ENCODE measurements at regions not wholly inside any gene's neighbourhood (a gene's known extent, or its start where the extent isn't known, plus 50 kb on each side); places are given as distances from the start of the nearest gene placed in this dataset.

DNA sequence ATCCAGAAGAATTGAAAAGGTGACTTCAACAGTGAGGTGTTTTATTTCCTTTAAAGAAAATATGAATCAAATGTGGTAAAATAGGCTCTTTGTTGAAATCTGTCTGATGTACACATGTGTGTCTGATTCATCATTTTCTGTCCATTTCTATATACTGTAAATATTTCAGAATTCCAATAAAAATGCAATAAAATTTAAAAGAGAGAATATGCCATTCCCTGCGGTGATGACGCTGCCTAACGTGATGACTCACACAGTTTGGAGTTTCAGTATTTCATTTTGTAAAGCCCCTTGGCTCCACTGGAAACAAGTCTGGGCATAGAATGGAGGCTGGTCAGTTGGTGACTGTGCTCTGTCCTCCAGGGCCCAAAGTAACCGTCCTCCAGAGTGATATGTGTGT is 482.5 kb upstream of the CDH5 start:
- no peak for DNase-seq
- Histone ChIP-seq H4K20me1 (ENCODE audit: insufficient read depth, low read depth, low read length) (no peaks in the 10 kb centered on the region), H3K27me3 (ENCODE audit: low read length) (no peaks in the 10 kb centered on the region), H2AFZ (ENCODE audit: low read length) (no peak overlapping the region), H3K9me2 (replicated peaks; ENCODE audit: insufficient read depth, low read length) (no peaks in the 10 kb centered on the region), H3K27ac (ENCODE audit: low read length) (no peak overlapping the region), H3K4me3 (ENCODE audit: low read length) (no peak overlapping the region), H3K4me1 (ENCODE audit: low read length) (no peaks in the 10 kb centered on the region), H3K9me3 (ENCODE audit: low read length) (no peaks in the 10 kb centered on the region), H3K36me3 (ENCODE audit: insufficient read depth, low read length) (no peaks in the 10 kb centered on the region), H3K79me2 (ENCODE audit: low read length) (no peaks in the 10 kb centered on the region), H3K4me2 (ENCODE audit: low read depth, low read length, poor library complexity, severe bottlenecking) (no peak overlapping the region), H3K9ac (ENCODE audit: low read length) (no peak overlapping the region)

GRCh38 chr16:65878347-65878746 is 488.1 kb upstream of the CDH5 start:
- Histone ChIP-seq H3K9ac (ENCODE audit: low read length) (no peak overlapping the region), H3K4me3 (ENCODE audit: low read length) (no peak overlapping the region), H2AFZ (ENCODE audit: low read length) (no peak overlapping the region), H3K79me2 (ENCODE audit: low read length) (no peaks in the 10 kb centered on the region), H3K27me3 (ENCODE audit: low read length) (no peaks in the 10 kb centered on the region), H3K9me2 (replicated peaks; ENCODE audit: insufficient read depth, low read length) (no peaks in the 10 kb centered on the region), H3K4me2 (ENCODE audit: low read depth, low read length, poor library complexity, severe bottlenecking) (no peak overlapping the region), H3K36me3 (ENCODE audit: insufficient read depth, low read length) (no peaks in the 10 kb centered on the region), H4K20me1 (ENCODE audit: insufficient read depth, low read depth, low read length) (no peaks in the 10 kb centered on the region), H3K9me3 (ENCODE audit: low read length) (no peaks in the 10 kb centered on the region), H3K27ac (ENCODE audit: low read length) (no peak overlapping the region), H3K4me1 (ENCODE audit: low read length) (no peaks in the 10 kb centered on the region)
- no peak for DNase-seq

DNA sequence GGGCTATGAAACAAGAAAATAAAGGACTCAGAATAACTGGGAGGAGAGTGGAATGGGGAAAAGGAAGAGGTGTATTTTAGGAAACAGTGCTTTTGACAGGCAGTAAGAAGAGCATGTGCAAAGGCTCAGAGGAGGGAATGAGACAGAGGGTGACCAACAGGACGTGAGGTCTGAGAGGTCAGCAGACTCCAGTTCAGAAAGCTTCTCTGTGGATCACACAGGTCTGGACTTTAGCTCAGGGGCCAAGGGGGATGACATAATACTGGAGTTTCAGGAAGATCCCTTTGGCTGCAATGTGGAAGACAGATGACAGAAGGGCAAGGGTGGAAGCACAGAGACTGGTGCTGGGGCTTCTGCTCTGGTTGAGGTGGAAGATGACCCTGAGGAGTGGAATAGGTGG is 489.9 kb upstream of the CDH5 start:
- no peaks in the 10 kb centered on the region for H3K79me2 ChIP-seq (ENCODE audit: low read length)
- H3K27ac ChIP-seq (ENCODE audit: low read length) = no peak overlapping the region
- no peaks in the 10 kb centered on the region for H4K20me1 ChIP-seq (ENCODE audit: insufficient read depth, low read depth, low read length)
- no peaks in the 10 kb centered on the region for H3K4me1 ChIP-seq (ENCODE audit: low read length)
- H3K36me3 ChIP-seq (ENCODE audit: insufficient read depth, low read length) = no peaks in the 10 kb centered on the region
- H3K9me3 ChIP-seq (ENCODE audit: low read length) = no peaks in the 10 kb centered on the region
- H3K27me3 ChIP-seq (ENCODE audit: low read length) = no peaks in the 10 kb centered on the region
- DNase-seq = no peak
- H3K9me2 ChIP-seq (replicated peaks; ENCODE audit: insufficient read depth, low read length) = no peaks in the 10 kb centered on the region
- no peak overlapping the region for H3K9ac ChIP-seq (ENCODE audit: low read length)
- no peak overlapping the region for H2AFZ ChIP-seq (ENCODE audit: low read length)
- no peak overlapping the region for H3K4me2 ChIP-seq (ENCODE audit: low read depth, low read length, poor library complexity, severe bottlenecking)
- no peak overlapping the region for H3K4me3 ChIP-seq (ENCODE audit: low read length)

- Histone ChIP-seq H4K20me1 (ENCODE audit: insufficient read depth, low read depth, low read length) (no peaks in the 10 kb centered on the region), H3K9ac (ENCODE audit: low read length) (no peak overlapping the region), H3K27ac (ENCODE audit: low read length) (no peak overlapping the region), H3K27me3 (ENCODE audit: low read length) (no peaks in the 10 kb centered on the region), H3K4me1 (ENCODE audit: low read length) (no peaks in the 10 kb centered on the region), H3K79me2 (ENCODE audit: low read length) (no peaks in the 10 kb centered on the region), H3K9me2 (replicated peaks; ENCODE audit: insufficient read depth, low read length) (no peaks in the 10 kb centered on the region), H3K4me2 (ENCODE audit: low read depth, low read length, poor library complexity, severe bottlenecking) (no peak overlapping the region), H3K9me3 (ENCODE audit: low read length) (no peaks in the 10 kb centered on the region), H3K4me3 (ENCODE audit: low read length) (no peak overlapping the region), H2AFZ (ENCODE audit: low read length) (no peak overlapping the region), H3K36me3 (ENCODE audit: insufficient read depth, low read length) (no peaks in the 10 kb centered on the region)
- DNase-seq = no peak
Observed at GRCh38 chr16:65876056-65876408, 490.5 kb upstream of the CDH5 start.

- no peak for DNase-seq
- Histone ChIP-seq H3K27ac (ENCODE audit: low read length) (no peak overlapping the region), H2AFZ (ENCODE audit: low read length) (no peak overlapping the region), H3K9ac (ENCODE audit: low read length) (no peak overlapping the region), H3K27me3 (ENCODE audit: low read length) (no peaks in the 10 kb centered on the region), H3K4me2 (ENCODE audit: low read depth, low read length, poor library complexity, severe bottlenecking) (no peak overlapping the region), H3K9me2 (replicated peaks; ENCODE audit: insufficient read depth, low read length) (no peaks in the 10 kb centered on the region), H3K9me3 (ENCODE audit: low read length) (no peaks in the 10 kb centered on the region), H3K36me3 (ENCODE audit: insufficient read depth, low read length) (no peaks in the 10 kb centered on the region), H3K79me2 (ENCODE audit: low read length) (no peaks in the 10 kb centered on the region), H3K4me1 (ENCODE audit: low read length) (no peaks in the 10 kb centered on the region), H3K4me3 (ENCODE audit: low read length) (no peak overlapping the region), H4K20me1 (ENCODE audit: insufficient read depth, low read depth, low read length) (no peaks in the 10 kb centered on the region)
Observed at GRCh38 chr16:65875381-65876055, 491.0 kb upstream of the CDH5 start.

- H3K4me3 ChIP-seq (ENCODE audit: low read length) = no peak overlapping the region
- no peaks in the 10 kb centered on the region for H3K4me1 ChIP-seq (ENCODE audit: low read length)
- H4K20me1 ChIP-seq (ENCODE audit: insufficient read depth, low read depth, low read length) = no peaks in the 10 kb centered on the region
- no peak overlapping the region for H3K27ac ChIP-seq (ENCODE audit: low read length)
- no peak overlapping the region for H3K4me2 ChIP-seq (ENCODE audit: low read depth, low read length, poor library complexity, severe bottlenecking)
- H3K27me3 ChIP-seq (ENCODE audit: low read length) = no peaks in the 10 kb centered on the region
- H3K9me3 ChIP-seq (ENCODE audit: low read length) = no peaks in the 10 kb centered on the region
- H2AFZ ChIP-seq (ENCODE audit: low read length) = no peak overlapping the region
- no peaks in the 10 kb centered on the region for H3K79me2 ChIP-seq (ENCODE audit: low read length)
- H3K9ac ChIP-seq (ENCODE audit: low read length) = no peak overlapping the region
- no peaks in the 10 kb centered on the region for H3K36me3 ChIP-seq (ENCODE audit: insufficient read depth, low read length)
- no peaks in the 10 kb centered on the region for H3K9me2 ChIP-seq (replicated peaks; ENCODE audit: insufficient read depth, low read length)
- no peak for DNase-seq
Observed at GRCh38 chr16:65869261-65869660, 497.2 kb upstream of the CDH5 start.

GRCh38 chr16:65867276-65867960 is 499.1 kb upstream of the CDH5 start:
- Histone ChIP-seq H3K79me2 (ENCODE audit: low read length) (no peaks in the 10 kb centered on the region), H3K4me1 (ENCODE audit: low read length) (no peaks in the 10 kb centered on the region), H3K27ac (ENCODE audit: low read length) (no peak overlapping the region), H3K36me3 (ENCODE audit: insufficient read depth, low read length) (no peaks in the 10 kb centered on the region), H3K9me3 (ENCODE audit: low read length) (no peaks in the 10 kb centered on the region), H3K27me3 (ENCODE audit: low read length) (no peaks in the 10 kb centered on the region), H2AFZ (ENCODE audit: low read length) (no peak overlapping the region), H3K9ac (ENCODE audit: low read length) (no peak overlapping the region), H4K20me1 (ENCODE audit: insufficient read depth, low read depth, low read length) (no peaks in the 10 kb centered on the region), H3K4me2 (ENCODE audit: low read depth, low read length, poor library complexity, severe bottlenecking) (no peak overlapping the region), H3K9me2 (replicated peaks; ENCODE audit: insufficient read depth, low read length) (no peaks in the 10 kb centered on the region), H3K4me3 (ENCODE audit: low read length) (no peak overlapping the region)
- DNase-seq = no peak

DNA sequence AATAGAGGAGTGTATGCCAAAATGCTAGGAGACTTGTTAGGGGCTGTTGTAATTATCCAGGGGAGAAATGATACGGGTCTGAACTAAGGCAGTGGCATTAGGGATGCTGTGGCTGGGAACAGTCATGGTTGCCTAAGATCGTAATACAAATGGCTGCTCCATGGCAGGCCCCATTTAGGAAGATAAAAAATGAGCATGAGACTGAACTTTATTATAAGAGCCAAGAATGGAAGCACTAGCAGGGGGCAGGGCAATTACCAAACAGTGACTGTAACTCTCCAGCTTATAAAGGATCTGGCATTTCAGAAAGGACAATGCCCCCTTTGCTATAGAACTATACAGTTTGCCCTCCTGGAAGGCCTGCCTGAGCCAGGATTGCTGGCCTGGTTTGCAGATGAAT is 503.3 kb upstream of the CDH5 start:
- no peaks in the 10 kb centered on the region for H3K36me3 ChIP-seq (ENCODE audit: insufficient read depth, low read length)
- H4K20me1 ChIP-seq (ENCODE audit: insufficient read depth, low read depth, low read length) = no peaks in the 10 kb centered on the region
- no peak for DNase-seq
- H3K27ac ChIP-seq (ENCODE audit: low read length) = no peak overlapping the region
- no peaks in the 10 kb centered on the region for H3K9me3 ChIP-seq (ENCODE audit: low read length)
- H3K4me3 ChIP-seq (ENCODE audit: low read length) = no peak overlapping the region
- H3K9me2 ChIP-seq (replicated peaks; ENCODE audit: insufficient read depth, low read length) = no peaks in the 10 kb centered on the region
- H3K9ac ChIP-seq (ENCODE audit: low read length) = no peak overlapping the region
- H3K27me3 ChIP-seq (ENCODE audit: low read length) = no peaks in the 10 kb centered on the region
- no peaks in the 10 kb centered on the region for H3K79me2 ChIP-seq (ENCODE audit: low read length)
- H3K4me2 ChIP-seq (ENCODE audit: low read depth, low read length, poor library complexity, severe bottlenecking) = no peak overlapping the region
- H3K4me1 ChIP-seq (ENCODE audit: low read length) = no peaks in the 10 kb centered on the region
- H2AFZ ChIP-seq (ENCODE audit: low read length) = no peak overlapping the region

All from Karpas-422 (cell line).